ENCODE measurements at regions not wholly inside any gene's neighbourhood (a gene's known extent, or its start where the extent isn't known, plus 50 kb on each side); places are given as distances from the start of the nearest gene placed in this dataset.

- TF ChIP-seq EZH2phosphoT487 (IDR thresholded peaks at IDR 0.05; ENCODE audit: insufficient read depth, low read depth) (no peak), EZH2 (IDR thresholded peaks at IDR 0.05; ENCODE audit: insufficient read depth, poor library complexity, severe bottlenecking) (no peak)
Measured at GRCh38 chr15:25188551-25189101, 233.8 kb downstream of the SNRPN start.
